Stimulated activated naive CD4-positive, alpha-beta T cell (primary cell): ENCODE measurements at regions not wholly inside any gene's neighbourhood (a gene's known extent, or its start where the extent isn't known, plus 50 kb on each side); places are given as distances from the start of the nearest gene placed in this dataset.

Experiments used
- DNase-seq, 6 experiments: peaks; one replicate each; lab custom pipeline; 2025; lab: John Stamatoyannopoulos, UW

DNA sequence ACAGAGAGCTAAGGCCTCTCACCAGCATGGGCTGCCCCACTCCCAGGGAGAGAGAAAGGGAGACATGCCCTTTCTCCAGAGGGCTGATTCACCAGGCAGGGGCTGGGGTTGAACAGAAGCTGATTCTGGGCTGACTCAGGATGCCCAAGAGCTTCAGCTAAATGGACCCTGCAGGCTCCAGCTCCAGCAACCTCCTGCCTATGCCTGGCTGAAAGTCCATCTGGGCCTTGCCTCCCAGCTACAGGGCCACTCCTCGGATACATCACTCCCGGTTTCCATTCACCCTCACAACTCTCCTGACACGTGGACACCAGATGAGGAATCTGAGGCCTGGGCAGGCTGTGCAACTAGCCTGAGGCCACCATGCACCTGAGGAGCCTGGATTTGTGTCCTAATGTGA, 215.5 kb downstream of the BUD13 start:
- DNase-seq, result no peak

DNA sequence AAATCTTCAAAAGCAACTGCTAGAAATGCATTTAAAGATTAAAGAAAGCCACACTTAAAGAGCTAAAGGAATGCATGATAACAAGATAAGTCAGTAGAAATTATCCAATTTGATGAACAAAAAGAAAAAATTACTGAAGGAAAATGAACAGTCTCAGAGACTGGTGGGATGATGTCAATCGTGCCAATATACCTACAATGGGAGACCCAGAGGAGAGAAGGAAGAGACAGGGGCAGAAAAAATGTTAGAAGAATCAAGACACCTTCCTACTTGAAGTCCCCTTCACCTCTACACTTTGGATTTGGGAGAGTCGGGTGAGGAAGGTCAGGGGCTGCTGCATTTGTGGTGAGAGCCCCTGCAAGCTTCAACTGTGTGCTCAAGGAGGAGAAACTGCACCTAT, 216.3 kb downstream of the BUD13 start:
- DNase-seq, result no peak

DNA sequence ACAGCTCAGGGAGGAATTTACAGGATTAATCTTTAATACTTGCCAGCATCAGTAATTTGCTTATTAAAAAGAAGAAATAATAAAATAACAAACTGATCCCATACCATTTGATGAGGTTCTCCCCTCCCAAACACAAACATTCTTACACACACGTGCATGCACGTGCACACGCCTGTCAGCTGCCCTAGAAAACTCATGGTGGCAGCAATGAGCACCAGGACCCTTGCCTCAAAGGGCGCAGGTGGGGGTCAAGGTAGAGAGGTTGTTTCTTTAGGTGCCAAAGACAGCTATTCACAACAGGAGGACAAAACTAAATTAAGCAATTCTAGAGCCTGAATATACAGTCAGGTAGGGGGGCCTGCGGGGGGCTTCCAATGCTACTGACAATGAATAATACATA, 219.3 kb downstream of the BUD13 start:
- no peak for DNase-seq

DNA sequence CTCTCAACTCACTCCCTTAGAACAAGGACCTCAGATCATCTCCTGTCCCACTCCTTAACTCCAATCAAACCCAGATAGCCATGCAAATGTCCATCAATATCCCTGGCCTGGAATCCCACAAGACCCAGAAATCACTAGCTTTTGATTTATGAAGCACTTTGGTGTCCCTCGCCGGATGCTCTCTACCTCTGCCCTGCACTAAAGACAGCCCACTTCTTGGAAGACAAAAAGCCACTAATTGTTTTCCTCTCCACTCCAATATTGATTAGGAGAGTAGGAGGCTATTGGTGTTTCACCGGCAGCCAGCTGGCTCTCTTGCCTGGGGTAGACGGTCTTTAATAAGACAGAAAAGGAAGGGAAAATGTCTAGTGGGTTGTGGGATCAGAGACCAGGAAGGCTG, 221.2 kb downstream of the BUD13 start:
- no peak for DNase-seq

DNA sequence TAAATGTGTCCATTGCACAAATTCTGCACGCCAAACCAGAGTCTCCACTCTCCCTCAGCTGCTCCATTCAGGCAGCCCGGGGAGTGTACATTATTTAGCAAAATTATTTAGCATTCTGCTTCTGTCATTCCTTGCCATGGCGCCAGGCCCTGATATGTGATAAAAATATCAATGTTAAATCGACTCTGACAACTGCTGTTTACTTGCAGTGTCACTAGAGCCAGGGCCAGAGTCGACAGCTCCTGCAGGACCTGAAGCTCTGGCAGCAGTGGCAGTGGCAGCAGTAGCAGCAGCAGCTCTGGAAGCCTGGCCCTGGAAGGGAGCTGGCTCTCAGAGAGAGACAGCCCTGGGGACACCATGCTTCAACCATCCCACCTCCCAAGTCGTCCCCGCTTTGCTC, 224.5 kb downstream of the BUD13 start:
- DNase-seq, result no peak

DNA sequence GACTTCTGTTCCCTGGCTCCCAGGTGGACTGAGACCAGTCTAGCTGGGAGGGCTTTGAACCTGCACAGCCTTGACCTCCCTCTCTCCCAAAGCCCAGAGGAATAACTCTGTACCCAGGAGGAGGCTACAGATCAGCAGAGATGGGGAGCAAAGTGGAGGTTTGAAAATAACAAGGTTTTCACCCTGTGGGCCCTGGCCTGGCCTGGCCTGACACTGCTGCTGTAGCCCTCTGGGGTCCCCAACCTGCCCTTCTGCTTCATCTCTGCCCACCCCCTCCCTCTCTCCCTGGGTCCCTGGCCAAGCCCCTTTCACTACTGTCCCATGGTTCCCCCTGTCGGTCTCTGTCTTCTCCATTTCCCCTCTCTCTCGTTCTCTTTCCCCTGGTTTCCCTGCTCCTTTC, 225.2 kb downstream of the BUD13 start:
- no peak for DNase-seq

DNA sequence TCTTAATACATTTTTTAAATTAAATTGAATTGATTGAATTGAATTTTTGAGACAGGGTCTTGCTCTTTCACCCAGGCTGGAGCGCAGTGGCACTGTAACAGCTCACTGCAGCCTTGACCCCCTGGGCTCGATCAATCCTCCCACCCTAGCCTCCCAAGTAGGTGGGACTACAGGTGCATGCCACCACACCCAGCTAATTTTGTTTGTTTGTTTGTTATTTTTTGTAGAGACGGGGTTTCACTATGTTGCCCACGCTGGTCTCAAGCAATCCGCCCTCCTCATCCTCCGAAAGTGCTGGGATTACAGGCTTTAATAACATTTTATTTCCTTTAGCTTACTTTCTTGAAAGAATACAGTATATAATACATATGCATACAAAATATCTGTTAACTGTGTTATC, 226.9 kb downstream of the BUD13 start:
- no peak for DNase-seq

DNA sequence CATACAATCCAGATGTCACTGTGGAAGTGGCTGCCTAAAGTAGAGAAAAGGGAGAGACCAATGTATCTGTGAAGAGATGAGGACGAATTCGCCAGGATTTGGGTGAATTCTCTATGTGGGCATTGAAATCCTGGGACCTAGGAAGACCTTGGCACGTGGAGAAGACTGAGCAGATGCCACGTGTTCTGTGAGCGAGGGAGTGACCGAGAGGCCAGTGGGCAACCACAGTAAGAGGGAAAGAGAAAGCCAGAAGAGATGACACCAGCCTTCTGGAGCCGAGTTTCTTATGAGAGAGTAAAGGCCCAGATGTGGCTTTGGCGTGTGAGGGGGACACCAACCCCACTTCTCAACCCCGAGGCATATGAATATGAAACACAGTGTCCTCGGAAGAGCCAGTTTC, 228.1 kb downstream of the BUD13 start:
- DNase-seq, result no peak

DNA sequence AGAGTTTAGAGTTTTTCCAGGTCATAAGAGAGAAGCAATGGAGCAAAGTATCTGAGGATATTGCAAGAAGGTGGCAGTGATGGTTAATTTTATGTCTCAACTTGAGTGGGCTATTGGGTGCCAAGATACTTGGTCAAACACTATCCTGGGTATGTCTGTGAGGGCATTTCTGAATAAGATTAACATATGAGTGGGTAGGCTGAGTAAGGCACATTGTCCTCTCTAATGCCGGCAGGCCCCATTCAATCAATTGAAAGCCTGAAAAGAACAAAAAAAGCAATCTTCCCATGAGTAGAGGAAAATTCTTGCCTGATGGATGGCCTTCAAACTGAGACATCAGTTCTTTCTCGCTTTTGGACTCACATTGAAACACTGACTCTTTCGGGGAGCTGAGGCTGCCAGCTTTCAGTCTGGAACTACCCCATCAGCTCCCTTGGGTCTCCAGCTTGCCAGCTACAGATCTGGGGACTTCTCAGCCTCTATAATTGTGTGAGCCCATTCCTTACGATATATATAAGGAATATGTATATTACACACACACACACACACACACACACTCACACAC, 228.8 kb downstream of the BUD13 start:
- no peak for DNase-seq

DNA sequence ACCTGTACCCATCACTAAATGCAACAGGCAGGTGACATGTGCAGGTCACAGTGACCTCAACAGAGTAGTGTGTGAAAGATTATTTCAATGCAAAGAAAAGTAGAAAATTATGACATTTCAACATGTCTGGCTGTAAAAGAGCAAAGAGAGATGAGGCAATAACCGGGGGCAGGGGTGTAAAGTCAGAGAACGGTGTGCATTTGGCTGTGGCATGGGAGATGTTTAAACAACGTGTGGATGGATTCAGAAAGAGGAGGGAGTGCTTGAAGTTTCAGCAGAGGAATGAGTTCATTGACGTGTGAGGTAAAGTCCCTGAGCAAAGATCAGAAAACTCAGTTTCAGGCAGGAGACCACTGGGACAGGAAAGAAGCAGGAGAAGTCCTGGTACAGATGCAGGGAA, 229.7 kb downstream of the BUD13 start:
- DNase-seq, result no peak

DNA sequence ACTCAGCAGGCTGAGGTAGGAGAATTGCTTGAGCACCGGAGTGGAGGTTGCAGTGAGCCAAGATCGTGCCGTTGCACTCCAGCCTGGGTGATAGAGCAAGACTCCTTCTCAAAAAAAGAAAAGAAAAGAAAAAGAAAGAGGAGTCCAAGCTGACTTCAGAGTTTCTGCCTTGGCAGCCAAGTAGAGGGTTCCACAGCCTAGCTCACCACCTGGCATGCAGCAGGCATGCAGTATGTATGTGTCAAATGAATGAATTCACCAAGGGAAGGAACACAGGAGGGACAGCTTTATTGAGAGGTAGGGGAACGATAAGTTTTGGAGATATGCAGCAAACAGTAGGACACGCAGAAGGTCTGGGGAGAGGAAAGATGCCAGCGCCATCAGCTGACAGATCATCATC, 230.4 kb downstream of the BUD13 start:
- DNase-seq, result no peak

DNA sequence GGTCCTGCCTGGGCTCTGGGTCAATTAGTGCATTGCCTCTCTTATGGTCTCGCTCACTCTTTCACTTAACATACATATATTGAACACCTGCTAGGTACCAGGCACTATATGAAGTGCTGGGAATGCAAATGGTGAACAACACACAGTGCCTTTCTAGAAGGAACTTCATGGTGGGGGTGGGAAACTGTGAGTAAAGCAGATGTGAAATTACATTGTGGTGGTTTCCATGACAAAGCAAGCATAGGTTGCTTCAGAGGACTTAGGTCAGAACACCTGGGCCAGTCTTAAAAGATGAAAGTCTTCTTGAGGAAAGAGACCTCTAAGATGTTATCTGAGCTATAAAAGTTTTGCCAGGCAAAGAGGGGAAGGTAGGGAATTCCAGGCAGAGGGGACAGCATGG, 231.3 kb downstream of the BUD13 start:
- no peak for DNase-seq

DNA sequence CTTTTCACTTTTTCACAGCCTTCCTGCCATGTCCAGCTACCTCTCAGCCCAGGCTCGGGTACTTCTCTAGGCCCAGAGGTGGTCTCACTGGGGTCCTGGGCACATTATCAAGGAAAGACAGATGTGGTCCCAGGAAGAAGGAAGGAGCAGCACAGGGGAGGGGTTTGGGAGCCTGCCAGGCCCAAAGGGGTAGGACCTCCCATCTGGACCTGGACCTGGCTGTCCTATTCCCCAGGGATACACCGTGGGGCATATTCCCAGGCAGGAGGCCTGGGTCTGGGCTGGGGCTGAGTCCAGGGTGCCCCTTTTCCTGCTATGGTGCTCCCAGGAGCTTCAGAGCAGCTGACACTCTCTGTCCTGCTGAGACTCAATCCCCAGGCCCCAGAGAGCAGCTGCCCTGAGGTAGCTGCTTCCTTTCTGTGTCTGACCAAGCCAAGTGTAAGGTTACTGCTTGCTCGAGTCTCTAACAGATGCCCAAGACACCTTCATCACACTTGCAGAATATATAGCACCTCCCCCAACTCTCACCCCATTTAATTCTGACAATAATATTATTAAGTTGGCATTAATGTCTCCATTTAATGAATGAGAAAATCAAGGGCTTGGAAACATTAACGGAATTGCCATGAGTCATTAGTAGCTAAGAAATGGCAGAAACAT, 232.0 kb downstream of the BUD13 start:
- no peak for DNase-seq

DNA sequence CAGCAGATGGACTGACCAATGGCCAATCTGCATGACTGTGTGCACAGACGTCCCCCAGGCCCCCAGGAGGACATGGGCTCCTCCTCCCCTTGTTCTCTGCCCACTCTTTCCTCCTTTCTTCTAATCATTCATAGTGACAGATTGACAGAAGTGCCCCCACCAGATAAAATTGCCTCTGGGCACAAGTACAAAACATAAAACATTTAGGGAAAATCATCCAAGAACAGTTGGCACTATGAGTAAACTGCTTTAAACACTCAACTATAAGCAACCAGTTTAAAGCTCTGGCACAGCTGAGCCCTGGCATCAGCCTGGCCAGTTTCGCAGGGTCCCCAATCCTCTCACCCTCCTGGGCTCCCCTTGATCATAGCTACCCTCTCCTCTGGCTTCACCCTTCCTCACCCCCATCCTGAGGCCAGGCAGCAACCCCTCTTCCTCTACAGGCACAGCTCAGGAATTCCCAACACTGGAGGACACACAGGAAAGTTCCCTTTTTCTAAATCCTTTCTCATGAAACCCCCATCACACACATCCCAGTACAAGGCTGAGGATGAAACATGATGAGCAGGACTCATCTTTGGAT, 232.9 kb downstream of the BUD13 start:
- no peak for DNase-seq

DNA sequence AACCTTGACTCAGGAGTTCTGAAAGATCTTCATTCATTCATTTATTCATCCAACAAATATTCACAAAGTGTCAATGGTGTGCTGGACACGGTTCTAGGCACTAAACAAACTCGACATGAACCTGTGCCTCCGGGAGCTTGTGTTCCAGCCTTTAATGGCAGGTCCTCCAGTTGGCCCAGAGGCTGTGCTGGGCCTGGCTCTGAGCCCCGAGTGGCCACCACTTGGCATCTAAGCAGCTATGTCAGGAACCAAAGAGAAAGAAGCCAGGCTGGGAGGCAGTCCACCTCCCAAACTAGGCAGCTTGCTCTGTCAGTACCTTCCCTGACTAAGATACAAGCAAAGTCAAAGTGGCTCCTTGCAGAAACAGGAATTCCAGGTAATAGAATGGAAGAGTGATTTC, 233.6 kb downstream of the BUD13 start:
- DNase-seq, result no peak

DNA sequence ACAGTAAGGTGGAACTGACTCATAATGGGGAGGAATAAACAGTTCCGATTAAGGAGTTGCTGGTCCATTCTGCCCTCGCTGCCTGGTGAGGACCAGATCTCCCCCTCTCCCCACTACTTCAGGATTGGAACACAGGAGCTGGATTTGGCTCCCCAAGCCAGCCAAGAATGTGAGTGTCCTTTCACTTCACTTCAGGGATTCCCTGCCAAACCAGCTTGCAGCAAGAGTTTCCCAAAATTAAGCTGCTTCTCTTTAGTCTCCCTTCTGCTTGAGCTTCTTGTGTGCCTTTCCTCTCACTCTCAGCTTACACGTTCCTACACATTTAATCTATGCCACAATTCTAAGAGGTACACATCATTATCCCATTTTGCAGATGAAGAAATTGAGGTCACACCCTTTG, 234.1 kb downstream of the BUD13 start:
- DNase-seq, result no peak

DNA sequence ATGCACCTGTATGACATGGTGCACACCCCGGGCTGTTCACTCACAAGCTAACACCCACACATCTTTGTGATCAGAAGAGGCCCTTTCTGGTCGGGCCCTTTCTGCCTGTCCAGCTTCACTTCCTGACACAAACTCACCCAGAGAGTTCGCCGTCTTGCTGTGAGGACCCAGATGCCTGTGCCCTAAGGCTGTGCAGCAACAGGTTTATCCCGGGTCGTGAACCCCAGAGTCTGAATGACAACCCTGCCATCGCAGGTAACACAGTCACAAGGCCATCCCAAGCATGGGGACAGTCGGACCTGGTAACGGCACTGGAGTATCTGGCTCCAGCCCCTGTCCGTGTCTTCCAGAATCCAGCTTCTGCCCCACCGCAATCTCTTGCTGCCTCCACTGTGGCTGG, 235.1 kb downstream of the BUD13 start:
- no peak for DNase-seq

DNA sequence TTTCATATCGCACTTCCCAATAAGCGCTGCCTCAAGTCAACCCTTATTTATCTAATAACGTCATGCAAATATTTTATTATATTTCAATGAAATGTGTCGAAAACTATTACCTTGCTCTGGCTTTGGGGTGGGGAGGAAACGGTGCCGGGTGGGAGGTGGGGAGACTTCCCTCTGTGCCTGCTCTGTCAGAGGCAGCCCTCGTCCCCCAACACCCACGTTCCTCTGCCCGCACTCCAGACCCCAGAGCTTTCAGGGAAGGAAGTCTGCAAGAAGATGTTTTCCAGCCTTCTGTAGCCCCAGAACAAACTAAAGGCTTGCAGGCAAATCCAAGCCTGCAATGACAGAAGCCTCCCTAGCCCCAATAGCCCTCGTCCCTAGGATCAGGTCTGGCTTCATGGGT, 235.7 kb downstream of the BUD13 start:
- DNase-seq, result no peak

DNA sequence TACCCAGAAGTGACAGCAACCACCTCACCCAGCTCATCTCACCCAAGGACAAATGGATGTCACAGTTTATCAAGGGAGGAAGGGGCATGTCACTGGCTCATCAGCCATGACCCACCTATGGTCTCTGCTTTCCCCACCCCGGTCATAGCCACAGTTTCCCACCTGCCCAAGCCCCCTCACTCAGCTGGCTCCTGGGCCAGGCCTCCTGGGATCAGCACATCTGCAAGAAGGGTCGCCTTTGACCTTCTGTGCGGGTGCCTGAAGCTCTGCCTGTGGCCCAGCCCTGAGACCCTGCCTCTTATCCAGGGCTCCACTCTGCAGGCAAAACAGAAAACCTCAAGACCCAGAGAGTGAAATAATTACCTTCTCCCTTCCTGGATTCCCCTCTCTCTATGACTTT, 236.4 kb downstream of the BUD13 start:
- no peak for DNase-seq

DNA sequence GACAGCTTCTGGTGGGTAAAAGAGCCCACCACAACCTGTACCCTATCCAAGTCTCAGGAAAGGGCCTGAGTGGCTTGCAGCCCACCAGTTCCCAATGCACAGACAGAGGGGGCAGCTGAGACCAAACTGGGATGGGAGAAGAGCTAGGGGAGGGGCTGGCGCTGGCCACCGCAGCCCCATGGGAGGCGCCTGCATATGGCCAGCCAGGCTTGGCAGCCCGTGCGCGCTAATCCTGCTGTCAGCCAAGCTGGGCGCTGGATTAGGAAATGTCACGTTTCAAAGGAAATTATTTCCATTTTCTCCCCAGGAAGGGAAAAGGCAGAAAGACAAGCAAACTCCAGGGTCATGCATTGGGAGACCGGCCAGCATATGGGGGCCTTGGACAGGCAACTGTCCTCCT, 236.8 kb downstream of the BUD13 start:
- DNase-seq, result no peak

DNA sequence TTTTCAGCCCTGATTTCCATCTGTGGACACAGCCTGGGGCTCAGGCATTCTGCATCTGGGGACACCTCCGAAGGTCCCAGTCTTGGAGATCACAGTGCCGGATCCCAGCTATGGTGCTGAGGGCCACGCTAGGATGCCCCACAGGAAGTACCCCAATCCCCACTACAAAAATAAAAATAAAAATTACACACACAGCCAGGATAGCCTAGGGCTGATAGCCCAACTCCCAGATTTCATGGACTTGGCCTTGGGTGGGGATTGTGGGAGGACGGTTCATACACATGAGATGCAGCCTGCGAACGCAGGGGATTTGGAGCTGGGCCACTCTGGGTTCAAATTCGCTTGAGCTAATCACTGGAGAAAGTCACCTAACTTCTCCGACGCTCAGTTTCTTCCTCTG, 237.7 kb downstream of the BUD13 start:
- no peak for DNase-seq

DNA sequence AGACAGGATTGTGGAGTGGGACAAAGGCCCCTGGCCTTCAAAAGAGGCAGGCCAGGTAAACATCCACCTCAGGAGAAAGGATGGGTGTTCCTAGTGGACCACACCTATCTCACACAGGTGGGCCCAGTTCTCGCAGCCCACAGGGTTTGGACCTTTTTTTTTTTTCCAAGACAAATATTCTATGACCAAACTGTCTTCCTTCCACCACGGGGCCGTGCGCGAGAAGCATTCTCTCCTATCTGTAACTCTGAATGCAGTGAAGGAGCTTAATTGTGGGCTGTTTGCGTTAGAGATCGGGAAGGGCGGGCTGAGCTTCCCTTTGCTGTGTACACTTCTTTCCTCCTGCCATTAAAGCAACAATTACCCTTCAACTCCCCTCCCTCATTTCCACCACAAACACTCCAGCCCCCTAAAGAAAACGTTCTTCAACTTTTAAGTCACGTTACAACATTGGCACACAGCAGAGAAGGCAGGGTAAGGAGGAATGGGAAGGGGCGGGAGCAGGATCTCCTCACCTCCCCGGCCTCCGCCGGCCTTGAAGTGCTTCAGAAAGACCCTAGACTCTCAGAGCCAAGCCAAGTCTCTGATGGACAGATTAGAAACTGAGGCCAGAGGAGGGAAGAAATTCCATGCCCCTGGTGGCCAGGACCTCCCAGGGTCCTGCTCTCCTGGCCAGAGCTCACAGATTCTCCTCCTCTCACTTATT, 238.4 kb downstream of the BUD13 start:
- DNase-seq, result no peak

DNA sequence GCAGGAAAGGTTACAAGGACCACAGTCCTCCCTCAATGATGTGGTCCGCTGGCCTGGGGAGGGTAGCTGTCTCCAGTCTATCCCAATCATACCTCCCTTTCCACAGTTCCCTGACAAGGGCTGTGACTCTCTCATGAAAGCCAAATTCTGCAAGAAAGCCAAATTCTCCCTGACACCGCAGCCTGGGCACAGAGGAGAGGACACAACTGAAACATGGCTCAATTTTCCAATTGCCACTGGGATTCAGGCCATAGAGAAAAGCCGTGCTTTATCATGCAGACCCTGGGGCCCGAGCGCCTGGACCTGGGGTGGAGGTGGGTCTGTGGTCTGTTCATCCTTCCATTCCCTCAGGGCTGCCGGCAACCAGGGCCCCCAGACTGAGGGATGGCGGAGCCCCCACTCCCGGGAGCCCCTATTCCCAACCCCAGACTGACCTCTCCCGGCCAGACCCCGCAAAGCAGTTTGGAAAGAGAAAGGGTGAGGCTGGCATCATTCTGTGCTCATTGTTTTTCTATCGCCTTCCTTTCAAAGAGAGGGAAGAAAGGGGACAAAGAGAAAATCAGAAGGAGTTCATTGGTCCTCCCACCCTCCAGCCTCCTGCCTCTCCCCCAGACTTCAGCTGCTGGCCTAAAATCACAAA, 239.5 kb downstream of the BUD13 start:
- no peak for DNase-seq
